ENCODE measurements at regions not wholly inside any gene's neighbourhood (a gene's known extent, or its start where the extent isn't known, plus 50 kb on each side); places are given as distances from the start of the nearest gene placed in this dataset.

- no peak for DNase-seq
Measured at GRCh38 chr5:61850696-61851095, 455.3 kb upstream of the KIF2A start.

GRCh38 chr5:61854531-61854930, 451.5 kb upstream of the KIF2A start:
- no peak for DNase-seq

- no peak for DNase-seq
Measured at GRCh38 chr5:61860978-61861377, 445.0 kb upstream of the KIF2A start.

GRCh38 chr5:61866930-61867329, 439.1 kb upstream of the KIF2A start:
- peak; percentile 0 for DNase-seq

GRCh38 chr5:61869333-61869732, 436.7 kb upstream of the KIF2A start:
- DNase-seq, result no peak

GRCh38 chr5:61878471-61878870, 427.5 kb upstream of the KIF2A start:
- DNase-seq, result no peak

- DNase-seq, result no peak
Measured at GRCh38 chr5:61881821-61882487, 424.1 kb upstream of the KIF2A start.

- DNase-seq, result no peak
Measured at GRCh38 chr5:61882901-61883500, 423.0 kb upstream of the KIF2A start.

GRCh38 chr5:61884252-61884855, 421.7 kb upstream of the KIF2A start:
- DNase-seq, result no peak

GRCh38 chr5:61886214-61886613, 419.8 kb upstream of the KIF2A start:
- DNase-seq, result no peak

GRCh38 chr5:61887271-61887670, 418.7 kb upstream of the KIF2A start:
- DNase-seq, result no peak

- no peak for DNase-seq
Measured at GRCh38 chr5:61894046-61894445, 412.0 kb upstream of the KIF2A start.

- DNase-seq, result no peak
Measured at GRCh38 chr5:61896811-61897210, 409.2 kb upstream of the KIF2A start.

GRCh38 chr5:61897251-61897650, 408.8 kb upstream of the KIF2A start:
- DNase-seq, result no peak

- no peak for DNase-seq
Measured at GRCh38 chr5:61901997-61902396, 404.0 kb upstream of the KIF2A start.

- DNase-seq, result no peak
Measured at GRCh38 chr5:61904730-61905129, 401.3 kb upstream of the KIF2A start.

GRCh38 chr5:61905613-61906012, 400.4 kb upstream of the KIF2A start:
- no peak for DNase-seq

GRCh38 chr5:61906820-61907219, 399.2 kb upstream of the KIF2A start:
- no peak for DNase-seq

GRCh38 chr5:61907995-61908394, 398.0 kb upstream of the KIF2A start:
- no peak for DNase-seq

GRCh38 chr5:61910771-61911170, 395.2 kb upstream of the KIF2A start:
- DNase-seq, result no peak

- DNase-seq, result no peak
Measured at GRCh38 chr5:61912559-61912958, 393.4 kb upstream of the KIF2A start.

- no peak for DNase-seq
Measured at GRCh38 chr5:61915646-61916045, 390.4 kb upstream of the KIF2A start.

- DNase-seq, result no peak
Measured at GRCh38 chr5:61916621-61917620, 389.1 kb upstream of the KIF2A start.
